Esophagus muscularis mucosa (tissue), 4 donors: ENCODE measurements at regions not wholly inside any gene's neighbourhood (a gene's known extent, or its start where the extent isn't known, plus 50 kb on each side); places are given as distances from the start of the nearest gene placed in this dataset.
A peak's percentile ranks its signal among the peaks of the same experiment; 100 is the strongest.

Experiments
- DNase-seq: peaks from one replicate; pipeline ENCODE4 v3.0.0-alpha.2; 2017; ENCODE audit errors: extremely low spot score
- H3K27ac ChIP-seq, 4 donors: fragments of 200-600 bp; sonication (generic); replicated peaks in 1 of 4; 1 replicate in 3 of 4; 2 replicates in 1 of 4; pipeline ENCODE4 v1.5.1; 2016 to 2019; ENCODE audit warnings: mild to moderate bottlenecking in 1 of 4
- H3K27me3 ChIP-seq, 4 donors: fragments of 200-600 bp; sonication (generic); one replicate each; pipeline versions ENCODE4 v1.5.1 to v1.6.0; 2016 to 2019
- H3K36me3 ChIP-seq, 4 donors: fragments of 200-600 bp; sonication (generic); one replicate each; pipeline ENCODE4 v1.5.1; 2016 to 2019
- H3K4me1 ChIP-seq, 4 donors: fragments of 200-600 bp; sonication (generic); one replicate each; pipeline ENCODE4 v1.5.1; 2016 to 2019
- H3K4me3 ChIP-seq, 4 donors: fragments of 200-600 bp; sonication (generic); 1 replicate in 2 of 4; 2 replicates in 2 of 4; pipeline ENCODE4 v1.5.1; 2016 to 2019; ENCODE audit warnings: mild to moderate bottlenecking in 4 of 4, moderate library complexity in 1 of 4
- H3K9me3 ChIP-seq, 4 donors: fragments of 200-600 bp; sonication (generic); 1 replicate in 3 of 4; 2 replicates in 1 of 4; pipeline ENCODE4 v1.5.1; 2016 to 2019
- EP300 ChIP-seq: sonication (generic); formaldehyde crosslinking; IDR thresholded peaks from one replicate; pipeline ENCODE4 v1.6.1; 2017; ENCODE audit warnings: antibody characterized with exemption
- POLR2A ChIP-seq: fragments of 450-650 bp; IDR thresholded peaks from one replicate; pipeline ENCODE4 v1.6.1; 2017; ENCODE audit warnings: antibody characterized with exemption, moderate library complexity, mild to moderate bottlenecking, low read depth
- POLR2AphosphoS5 ChIP-seq, 2 donors: sonication (generic); formaldehyde crosslinking; IDR thresholded peaks; one replicate each; pipeline ENCODE4 v1.6.1; 2017; ENCODE audit warnings: antibody characterized with exemption in 2 of 2
- WGBS: methylation state at CpG from one replicate; pipeline ENCODE4 v1.1.5; 2018; 5-methylcytosine and 5-hydroxymethylcytosine counted together
- intact Hi-C: fragments of 100-400 bp; cut with DNase I; formaldehyde crosslinking; loops from one replicate; pipeline ENCODE4 v1.15.1; 2023
- TF ChIP-seq, protein P1 (sequence below), 3 experiments: fragments of 200-600 bp in 2 of 3; fragments of 450-650 bp in 1 of 3; sonication (generic) in 2 of 3; IDR thresholded peaks; one replicate each; pipeline ENCODE4 v1.5.1; 2017 to 2019; ENCODE audit warnings: antibody characterized with exemption in 3 of 3, mild to moderate bottlenecking in 2 of 3, moderate library complexity in 1 of 3

DNA sequence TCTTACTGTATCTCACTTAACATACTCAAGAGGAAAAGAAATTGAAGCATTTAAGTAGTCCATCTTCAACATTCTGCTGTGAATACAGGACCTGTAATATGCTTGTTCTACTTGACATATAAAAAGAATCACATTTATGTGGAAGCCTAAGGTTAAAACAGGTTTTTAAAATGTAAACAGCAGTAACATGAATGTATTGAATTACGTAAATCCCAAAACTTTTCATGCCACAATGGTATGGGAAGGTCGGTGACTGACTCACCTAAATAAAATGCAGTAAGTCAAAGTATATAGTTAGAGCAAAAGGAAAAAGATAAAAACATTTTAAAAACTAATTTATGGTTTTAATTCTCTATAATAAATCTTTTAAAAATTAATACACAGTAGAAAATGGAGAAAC, 115.7 kb upstream of the TJP1 start:
- TF ChIP-seq POLR2AphosphoS5 (IDR thresholded peaks at IDR 0.05) (no peak), POLR2A (no peak), EP300 (no peak)
- TF ChIP-seq, protein P1, sequence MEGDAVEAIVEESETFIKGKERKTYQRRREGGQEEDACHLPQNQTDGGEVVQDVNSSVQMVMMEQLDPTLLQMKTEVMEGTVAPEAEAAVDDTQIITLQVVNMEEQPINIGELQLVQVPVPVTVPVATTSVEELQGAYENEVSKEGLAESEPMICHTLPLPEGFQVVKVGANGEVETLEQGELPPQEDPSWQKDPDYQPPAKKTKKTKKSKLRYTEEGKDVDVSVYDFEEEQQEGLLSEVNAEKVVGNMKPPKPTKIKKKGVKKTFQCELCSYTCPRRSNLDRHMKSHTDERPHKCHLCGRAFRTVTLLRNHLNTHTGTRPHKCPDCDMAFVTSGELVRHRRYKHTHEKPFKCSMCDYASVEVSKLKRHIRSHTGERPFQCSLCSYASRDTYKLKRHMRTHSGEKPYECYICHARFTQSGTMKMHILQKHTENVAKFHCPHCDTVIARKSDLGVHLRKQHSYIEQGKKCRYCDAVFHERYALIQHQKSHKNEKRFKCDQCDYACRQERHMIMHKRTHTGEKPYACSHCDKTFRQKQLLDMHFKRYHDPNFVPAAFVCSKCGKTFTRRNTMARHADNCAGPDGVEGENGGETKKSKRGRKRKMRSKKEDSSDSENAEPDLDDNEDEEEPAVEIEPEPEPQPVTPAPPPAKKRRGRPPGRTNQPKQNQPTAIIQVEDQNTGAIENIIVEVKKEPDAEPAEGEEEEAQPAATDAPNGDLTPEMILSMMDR (IDR thresholded peaks at IDR 0.05), result no peak
- intact Hi-C loops, result no loop called here
- no peaks in the 10 kb centered on the region for H3K36me3 ChIP-seq
- no peak overlapping the region for H3K4me3 ChIP-seq
- DNase-seq, result no peak
- no peaks in the 10 kb centered on the region for H3K9me3 ChIP-seq
- WGBS, result 80% methylated on average over 2 of the region's 2 CpGs
- H3K4me1 ChIP-seq, result peaks cover 0 to 4% (median 0%) of the 10 kb centered on the region in 4 donors
- H3K27me3 ChIP-seq, result peaks cover 0 to 8% (median 0%) of the 10 kb centered on the region in 4 donors
- no peak overlapping the region for H3K27ac ChIP-seq

DNA sequence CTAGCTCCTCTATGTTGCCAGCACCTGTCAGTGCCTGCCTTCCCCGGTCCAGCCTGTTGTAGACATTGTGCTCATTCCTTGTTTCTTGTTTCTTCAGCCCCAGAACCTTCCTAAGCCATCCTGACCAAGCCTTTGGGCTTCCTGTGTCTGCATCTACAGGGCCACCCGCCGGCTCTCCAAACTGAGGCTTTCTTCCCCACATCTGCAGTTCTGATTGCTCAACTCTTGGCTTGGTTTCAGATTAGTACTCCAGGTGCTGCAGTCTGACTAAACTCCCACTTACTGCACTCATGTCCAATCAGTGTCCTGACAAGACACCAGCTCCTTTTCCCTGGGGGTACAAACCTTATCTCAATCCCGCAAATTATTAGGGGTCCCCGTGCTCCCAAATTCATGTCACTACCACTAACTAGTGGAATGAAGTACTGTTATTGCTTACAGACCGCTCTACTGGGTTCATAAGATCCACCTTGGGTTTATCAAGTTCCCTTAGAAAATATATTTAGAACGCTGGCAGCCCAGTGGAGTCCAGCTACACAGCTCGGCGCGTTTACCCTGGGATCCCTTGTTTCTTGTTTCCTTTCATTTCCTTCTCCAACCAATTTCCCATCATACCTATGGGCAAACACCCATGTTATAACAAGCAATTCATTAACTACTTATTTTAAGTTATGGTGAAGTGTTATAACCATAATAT, 114.2 kb upstream of the TJP1 start:
- Histone ChIP-seq H3K4me3 (no peak overlapping the region), H3K9me3 (no peaks in the 10 kb centered on the region), H3K27me3 (peaks cover 0 to 8% (median 0%) of the 10 kb centered on the region in 4 donors), H3K27ac (no peak overlapping the region), H3K4me1 (no peaks in the 10 kb centered on the region), H3K36me3 (no peaks in the 10 kb centered on the region)
- no peak for DNase-seq
- TF ChIP-seq EP300 (no peak), POLR2AphosphoS5 (IDR thresholded peaks at IDR 0.05) (no peak), POLR2A (no peak)
- TF ChIP-seq, protein P1 (IDR thresholded peaks at IDR 0.05), result no peak
- WGBS, result 96% methylated on average over 10 of the region's 10 CpGs
- intact Hi-C loops, result no loop called here

- H3K9me3 ChIP-seq, result no peaks in the 10 kb centered on the region
- WGBS, result 82% methylated on average over 3 of the region's 3 CpGs
- H3K27me3 ChIP-seq, result peaks cover 0 to 8% (median 0%) of the 10 kb centered on the region in 4 donors
- no peaks in the 10 kb centered on the region for H3K36me3 ChIP-seq
- no peak for DNase-seq
- H3K4me1 ChIP-seq, result no peaks in the 10 kb centered on the region
- TF ChIP-seq, protein P1 (IDR thresholded peaks at IDR 0.05), result peak in 1 of 3 experiments; percentile 22
- TF ChIP-seq POLR2A (no peak), EP300 (no peak), POLR2AphosphoS5 (IDR thresholded peaks at IDR 0.05) (no peak)
- H3K27ac ChIP-seq, result no peak overlapping the region
- no peak overlapping the region for H3K4me3 ChIP-seq
- intact Hi-C loops, result no loop called here
Observed at GRCh38 chr15:29935296-29936004, 113.2 kb upstream of the TJP1 start.

- Histone ChIP-seq H3K4me1 (no peaks in the 10 kb centered on the region), H3K9me3 (no peaks in the 10 kb centered on the region), H3K4me3 (no peak overlapping the region), H3K27me3 (peaks cover 0 to 8% (median 0%) of the 10 kb centered on the region in 4 donors), H3K27ac (no peak overlapping the region), H3K36me3 (no peaks in the 10 kb centered on the region)
- intact Hi-C loops, result no loop called here
- WGBS, result 76% methylated on average over 2 of the region's 2 CpGs
- DNase-seq, result no peak
- TF ChIP-seq, protein P1 (IDR thresholded peaks at IDR 0.05), result no peak
- TF ChIP-seq POLR2AphosphoS5 (IDR thresholded peaks at IDR 0.05) (no peak), EP300 (no peak), POLR2A (no peak)
Observed at GRCh38 chr15:29934251-29934650, 112.0 kb upstream of the TJP1 start.
